Kidney epithelial cell (primary cell): ENCODE measurements at regions not wholly inside any gene's neighbourhood (a gene's known extent, or its start where the extent isn't known, plus 50 kb on each side); places are given as distances from the start of the nearest gene placed in this dataset.

Experiments
- DNase-seq: peaks from one replicate; pipeline ENCODE4 v3.0.0-alpha.2; 2010; ENCODE audit warnings: low read depth
- H3K27me3 ChIP-seq: 2 replicates; pipeline ENCODE4 v1.6.0; 2011; ENCODE audit warnings: low read length; ENCODE audit not compliant: control insufficient read depth, insufficient read depth
- H3K36me3 ChIP-seq: 2 replicates; pipeline ENCODE4 v1.5.1; 2011; ENCODE audit warnings: low read length; ENCODE audit not compliant: control insufficient read depth, insufficient read depth
- H3K4me3 ChIP-seq: 2 replicates; pipeline ENCODE4 v1.5.1; 2011; ENCODE audit warnings: low read depth, mild to moderate bottlenecking, control low read depth, low read length
- CTCF ChIP-seq: IDR thresholded peaks from 2 replicates; pipeline ENCODE4 v1.5.1; 2011; ENCODE audit warnings: mild to moderate bottlenecking, moderate library complexity, low read length, control low read depth, inconsistent platforms; ENCODE audit not compliant: insufficient read depth, poor library complexity, severe bottlenecking

GRCh38 chr14:22508662-22509035, 80.4 kb downstream of the DAD1 start:
- Histone ChIP-seq H3K27me3 (no peaks in the 10 kb centered on the region), H3K4me3 (no peak overlapping the region), H3K36me3 (no peaks in the 10 kb centered on the region)
- DNase-seq, result no peak
- no peak for TF ChIP-seq CTCF

- Histone ChIP-seq H3K4me3 (no peak overlapping the region), H3K27me3 (no peaks in the 10 kb centered on the region), H3K36me3 (no peaks in the 10 kb centered on the region)
- no peak for TF ChIP-seq CTCF
- no peak for DNase-seq
These were observed 80.9 kb downstream of the DAD1 start for GRCh38 chr14:22508150-22508457.

DNA sequence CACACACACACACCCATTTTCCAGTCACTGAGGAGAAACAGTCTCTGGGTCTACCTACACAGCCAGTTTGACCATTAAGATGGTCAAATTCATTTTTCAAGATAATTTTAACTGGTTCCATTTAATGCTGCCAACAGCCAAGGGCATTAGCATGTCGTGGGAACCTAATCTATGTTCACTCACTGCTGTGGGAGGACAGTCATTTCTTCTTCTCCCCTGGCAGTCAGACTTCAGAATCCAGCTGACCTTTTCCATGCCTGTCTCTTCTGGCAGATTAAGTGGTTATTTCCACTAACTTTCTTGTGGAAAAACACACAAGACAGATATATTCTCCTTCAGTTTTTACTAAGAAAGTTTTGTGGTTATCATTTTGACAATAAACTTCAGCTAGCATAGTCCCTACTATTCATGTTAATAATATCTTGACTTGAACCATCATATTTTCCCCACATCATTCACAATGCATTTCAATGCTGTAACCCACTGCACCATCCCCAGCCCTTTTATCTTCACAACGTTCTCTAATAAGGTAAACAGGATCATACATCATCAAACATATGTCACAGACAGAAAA, 82.2 kb downstream of the DAD1 start:
- H3K4me3 ChIP-seq, result no peak overlapping the region
- H3K36me3 ChIP-seq, result no peaks in the 10 kb centered on the region
- no peak for DNase-seq
- no peaks in the 10 kb centered on the region for H3K27me3 ChIP-seq
- TF ChIP-seq CTCF, result no peak

- Histone ChIP-seq H3K36me3 (no peaks in the 10 kb centered on the region), H3K4me3 (no peak overlapping the region), H3K27me3 (no peaks in the 10 kb centered on the region)
- no peak for TF ChIP-seq CTCF
- no peak for DNase-seq
These were observed 82.7 kb downstream of the DAD1 start for GRCh38 chr14:22506378-22506710.

DNA sequence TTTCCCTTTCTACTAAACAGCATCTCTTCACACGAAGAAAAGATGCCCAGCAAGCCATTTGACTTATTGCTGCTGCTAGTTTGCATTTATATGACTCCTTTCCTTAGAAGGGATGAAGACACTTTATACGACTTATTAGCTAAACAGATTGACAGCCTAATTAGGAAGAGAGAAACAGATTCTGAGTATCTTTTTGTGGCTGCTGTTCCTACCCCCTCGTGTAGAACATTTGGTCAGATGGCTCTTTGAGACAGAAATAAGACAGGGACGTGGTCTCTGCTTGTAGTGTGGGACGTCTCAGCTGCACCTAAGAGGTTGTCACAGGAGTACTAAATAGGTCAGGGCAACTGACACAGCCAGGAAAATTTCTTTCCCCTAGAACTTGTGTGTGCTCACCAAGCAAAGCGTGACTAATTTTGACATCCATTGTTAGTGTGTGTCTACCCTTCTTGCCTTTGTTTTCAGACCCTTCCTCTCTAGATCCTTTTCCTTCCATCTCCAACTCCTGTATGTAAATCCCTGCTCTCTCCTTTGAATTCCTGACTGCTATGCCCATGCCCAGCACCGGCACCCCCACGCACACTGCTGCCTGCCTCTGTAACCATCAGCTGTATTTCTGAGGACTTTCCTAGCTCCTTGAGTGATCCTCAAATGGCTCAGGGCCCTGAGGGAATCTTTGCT, 83.2 kb downstream of the DAD1 start:
- no peak for DNase-seq
- H3K4me3 ChIP-seq, result no peak overlapping the region
- no peak for TF ChIP-seq CTCF
- no peaks in the 10 kb centered on the region for H3K36me3 ChIP-seq
- H3K27me3 ChIP-seq, result no peaks in the 10 kb centered on the region

DNA sequence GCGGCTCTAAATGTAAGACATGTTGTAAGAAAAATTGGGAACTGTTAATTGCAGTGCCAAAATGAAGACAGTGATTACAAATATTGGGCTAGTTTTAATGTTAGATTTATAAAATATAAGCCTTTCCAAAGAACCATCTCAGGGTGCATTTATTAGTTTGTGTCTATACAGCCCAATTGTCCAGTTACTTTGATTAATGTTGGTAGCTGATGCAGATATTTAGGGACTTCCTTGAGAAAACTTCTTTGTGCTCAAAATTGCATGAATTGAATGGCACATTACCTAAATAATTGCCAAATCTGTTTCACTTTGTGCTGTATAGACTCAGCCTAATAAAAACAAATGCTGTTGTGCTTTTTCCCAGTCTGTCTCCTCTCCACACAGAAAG, 83.7 kb downstream of the DAD1 start:
- H3K36me3 ChIP-seq, result no peaks in the 10 kb centered on the region
- no peak for DNase-seq
- H3K27me3 ChIP-seq, result no peaks in the 10 kb centered on the region
- TF ChIP-seq CTCF, result no peak
- H3K4me3 ChIP-seq, result no peak overlapping the region
